ENCODE measurements at regions not wholly inside any gene's neighbourhood (a gene's known extent, or its start where the extent isn't known, plus 50 kb on each side); places are given as distances from the start of the nearest gene placed in this dataset.

DNA sequence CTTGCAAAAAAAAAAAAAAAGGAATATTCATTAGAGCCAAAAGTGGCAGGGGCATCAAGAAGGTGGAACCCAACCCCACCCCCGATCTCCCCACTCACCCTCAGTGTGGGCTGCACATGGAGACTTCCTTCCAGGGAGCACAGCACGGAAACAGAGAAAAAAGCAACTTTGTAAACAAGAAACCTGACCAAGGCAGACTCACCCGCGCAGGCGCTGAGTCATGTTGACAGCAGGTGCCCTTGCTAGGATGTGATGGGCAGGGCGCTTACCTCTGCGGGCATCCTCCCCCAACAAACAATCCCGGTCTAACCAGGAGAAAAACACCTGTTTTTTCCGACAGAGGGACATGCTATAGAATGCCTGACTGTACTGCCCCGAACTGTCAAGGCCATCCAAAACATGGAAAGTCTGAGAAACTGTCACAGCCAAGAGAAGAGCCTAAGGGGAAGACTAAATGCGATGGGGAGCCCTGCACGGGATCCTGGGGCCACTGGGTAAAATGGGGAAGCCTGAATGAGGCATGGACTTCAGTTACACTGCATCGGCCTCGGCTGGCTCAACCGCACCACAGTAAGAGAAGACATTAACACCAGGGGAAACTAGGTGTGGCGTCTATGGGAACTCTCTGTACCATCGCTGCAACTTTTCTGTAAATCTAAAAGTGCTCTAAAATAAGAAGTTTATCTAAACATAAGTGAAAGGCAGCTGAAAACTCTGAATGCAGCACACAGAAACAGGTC is 66.7 kb upstream of the GATA2 start:
- no peak overlapping the region for H3K4me3 ChIP-seq (ENCODE audit: low read length)
- no peak for TF ChIP-seq CTCF (conservative IDR thresholded peaks at IDR 0.05; ENCODE audit: low read depth, low read length)
- DNase-seq (ENCODE audit: low read depth): no peak

DNA sequence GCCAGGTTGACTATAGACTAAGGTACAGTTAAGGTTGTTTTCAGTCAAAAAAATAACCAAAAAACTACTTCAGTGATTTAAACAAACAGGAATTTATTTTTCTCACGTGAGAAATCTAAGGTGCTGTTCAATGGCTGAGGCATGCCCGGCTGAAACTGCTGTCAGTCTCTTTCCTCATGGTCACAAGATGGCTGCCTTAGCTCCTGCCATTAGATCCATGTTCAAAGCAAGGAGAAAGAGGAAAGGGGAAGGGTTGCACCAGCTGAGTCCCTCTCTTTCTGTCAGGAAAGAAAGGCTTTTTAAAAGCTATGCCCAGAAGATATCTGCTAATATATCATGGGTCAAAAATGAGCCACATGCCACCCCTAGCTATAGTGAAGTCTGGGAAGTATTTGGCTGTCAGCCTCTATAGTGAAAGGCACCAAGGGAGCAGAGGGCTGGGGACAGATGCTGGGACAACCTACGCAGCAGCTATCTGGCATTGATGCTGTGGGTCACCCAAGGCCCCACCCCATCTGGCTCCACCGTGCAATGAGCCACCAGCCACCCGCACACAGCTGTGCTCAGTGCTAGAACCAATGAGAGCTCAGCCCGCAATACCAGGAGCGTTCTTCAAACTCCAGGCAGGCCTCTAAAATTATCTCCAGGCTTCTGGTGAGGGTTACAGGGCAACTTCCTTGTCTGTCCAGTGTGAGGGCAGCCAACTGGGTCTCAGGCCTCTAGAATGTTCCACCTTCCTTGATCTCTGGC is 64.7 kb upstream of the GATA2 start:
- no peak for DNase-seq (ENCODE audit: low read depth)
- TF ChIP-seq CTCF (conservative IDR thresholded peaks at IDR 0.05; ENCODE audit: low read depth, low read length): no peak

DNA sequence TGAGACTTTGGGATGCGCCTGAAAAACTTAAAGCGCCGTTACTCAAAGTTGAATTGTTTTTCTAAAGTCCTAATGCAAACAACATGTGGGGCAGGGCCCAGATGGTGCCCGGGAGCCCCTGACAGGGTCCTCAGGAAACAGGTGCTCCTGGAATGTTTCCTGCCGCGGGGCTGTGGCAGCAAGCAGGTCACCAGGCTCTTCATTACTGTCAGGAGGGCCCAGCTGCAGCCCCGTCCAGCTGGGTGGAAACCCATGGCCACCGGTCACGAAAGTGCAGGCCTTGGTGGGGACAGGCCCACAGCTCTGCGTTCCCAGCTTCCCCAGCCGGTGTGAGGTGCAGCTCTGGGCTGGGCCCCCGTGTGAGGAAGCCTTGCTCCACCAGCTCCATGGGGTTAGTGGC is 63.9 kb upstream of the GATA2 start:
- TF ChIP-seq CTCF (conservative IDR thresholded peaks at IDR 0.05; ENCODE audit: low read depth, low read length): no peak
- no peak overlapping the region for H3K4me3 ChIP-seq (ENCODE audit: low read length)
- no peak for DNase-seq (ENCODE audit: low read depth)

More for the DNA sequence above, 64.7 kb upstream of the GATA2 start:
- no peak overlapping the region for H3K4me3 ChIP-seq (ENCODE audit: low read length)

DNA sequence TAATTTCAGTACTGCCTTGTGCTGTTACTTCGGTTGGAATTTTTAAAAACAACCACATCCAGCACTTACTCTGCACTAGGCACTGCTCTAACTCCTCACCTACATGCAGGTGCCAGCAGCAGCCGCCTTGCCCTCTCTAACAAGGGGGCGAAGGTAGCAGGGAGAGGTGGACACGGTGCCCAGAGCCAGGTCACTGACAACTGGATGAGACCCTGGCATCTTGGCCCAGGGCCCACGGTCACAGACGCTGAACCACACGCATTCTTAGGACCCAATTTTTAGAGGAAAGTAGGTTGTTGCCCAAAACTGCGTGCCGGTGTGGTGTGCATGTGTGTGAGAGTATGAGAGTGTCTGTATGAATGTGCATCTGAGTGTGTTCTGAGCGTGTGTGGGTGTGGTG is 63.4 kb upstream of the GATA2 start:
- H3K4me3 ChIP-seq (ENCODE audit: low read length): no peak overlapping the region
- no peak for DNase-seq (ENCODE audit: low read depth)
- no peak for TF ChIP-seq CTCF (conservative IDR thresholded peaks at IDR 0.05; ENCODE audit: low read depth, low read length)

DNA sequence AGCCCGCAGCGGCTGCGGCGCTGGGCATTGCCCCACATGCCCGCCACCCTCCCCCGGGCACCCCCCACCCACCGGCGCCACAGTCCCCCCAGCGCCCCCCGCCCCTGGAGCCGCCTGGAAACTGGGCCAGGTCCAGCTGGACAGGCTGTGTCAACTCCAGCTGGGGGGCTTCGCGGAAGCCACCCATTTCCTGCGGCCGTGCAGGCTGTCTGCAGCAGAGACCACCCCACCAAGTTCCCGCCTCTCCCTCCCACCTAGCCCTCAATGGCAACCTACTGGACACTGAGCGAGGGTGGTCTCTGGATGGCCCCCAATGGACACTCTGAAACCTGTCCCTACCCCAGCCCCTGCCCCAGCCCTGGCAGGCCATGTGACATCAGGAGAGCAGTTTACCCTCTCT is 62.8 kb upstream of the GATA2 start:
- H3K4me3 ChIP-seq (ENCODE audit: low read length): no peak overlapping the region
- TF ChIP-seq CTCF (conservative IDR thresholded peaks at IDR 0.05; ENCODE audit: low read depth, low read length): no peak
- no peak for DNase-seq (ENCODE audit: low read depth)

DNA sequence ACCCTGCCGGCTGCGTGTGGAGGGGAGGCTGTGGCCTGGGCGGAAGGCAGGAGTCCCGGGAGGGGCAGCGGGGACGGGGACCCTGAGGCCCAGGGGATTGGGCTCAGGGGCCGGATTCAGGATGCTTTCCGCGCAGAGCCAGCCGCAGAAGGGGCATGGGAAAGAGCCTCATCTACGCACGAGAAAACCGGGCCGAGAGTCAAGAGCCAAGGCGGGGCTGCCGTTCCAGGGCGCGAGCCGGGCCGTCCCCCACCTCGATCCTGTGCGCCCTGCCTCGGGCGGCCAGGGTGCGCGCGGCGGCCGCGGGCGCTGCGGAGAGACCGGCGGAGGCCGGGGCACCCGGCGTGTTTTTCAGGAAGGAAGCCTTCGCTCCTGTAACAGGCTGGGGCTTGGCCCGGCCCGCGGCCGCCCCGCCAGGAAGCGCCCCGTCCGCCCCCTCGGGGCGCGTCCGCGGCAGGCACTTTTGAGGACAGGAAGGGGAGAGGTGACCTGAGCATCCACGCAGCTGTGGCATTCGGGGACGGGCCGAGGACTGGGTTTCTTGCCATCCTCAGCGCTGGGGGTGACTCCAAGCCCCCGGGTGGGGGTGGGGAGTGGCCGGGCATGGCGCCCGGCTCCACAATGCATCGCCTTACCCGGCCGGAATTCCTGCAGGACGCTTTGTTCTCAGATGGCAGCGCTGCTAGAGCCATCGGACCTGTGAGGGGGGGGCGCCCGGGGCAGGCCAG is 62.3 kb upstream of the GATA2 start:
- no peak for TF ChIP-seq CTCF (conservative IDR thresholded peaks at IDR 0.05; ENCODE audit: low read depth, low read length)
- no peak for DNase-seq (ENCODE audit: low read depth)
- peak overlapping the region; percentile 15 for H3K4me3 ChIP-seq (ENCODE audit: low read length)
